Hematopoietic multipotent progenitor cell treated with erythropoietin and hydrocortisone succinate and interleukin-3 and kit ligand, for 8 days (in vitro differentiated cells): ENCODE measurements at regions not wholly inside any gene's neighbourhood (a gene's known extent, or its start where the extent isn't known, plus 50 kb on each side); places are given as distances from the start of the nearest gene placed in this dataset.

Source experiments
- DNase-seq: peaks from one replicate; pipeline ENCODE4 v3.0.0-alpha.2; 2015

DNA sequence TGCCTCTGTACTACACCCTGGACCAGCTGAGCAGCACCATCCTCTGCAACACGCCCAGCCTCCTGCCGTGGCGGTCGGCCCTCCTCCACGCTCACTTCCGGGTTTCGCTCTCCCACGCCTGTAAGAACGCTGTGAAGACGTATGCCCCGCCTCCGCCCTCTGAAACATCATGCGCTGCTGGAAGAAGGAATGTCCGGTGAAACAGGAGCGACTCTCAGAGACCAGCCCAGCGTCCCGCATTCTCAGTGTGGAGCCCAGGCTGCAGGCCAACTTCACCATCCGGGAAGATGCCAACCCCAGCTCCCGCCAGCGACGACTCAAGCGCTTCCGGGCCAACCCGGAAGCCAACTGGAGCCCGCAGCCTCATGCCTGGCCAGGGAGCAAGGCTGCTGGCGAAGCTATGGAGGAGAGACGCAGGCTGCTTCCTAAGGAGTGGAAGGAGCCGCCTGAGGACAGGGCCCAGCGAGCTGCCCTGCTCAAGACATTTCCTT is 186.1 kb upstream of the SLITRK2 start:
- DNase-seq, result no peak

DNA sequence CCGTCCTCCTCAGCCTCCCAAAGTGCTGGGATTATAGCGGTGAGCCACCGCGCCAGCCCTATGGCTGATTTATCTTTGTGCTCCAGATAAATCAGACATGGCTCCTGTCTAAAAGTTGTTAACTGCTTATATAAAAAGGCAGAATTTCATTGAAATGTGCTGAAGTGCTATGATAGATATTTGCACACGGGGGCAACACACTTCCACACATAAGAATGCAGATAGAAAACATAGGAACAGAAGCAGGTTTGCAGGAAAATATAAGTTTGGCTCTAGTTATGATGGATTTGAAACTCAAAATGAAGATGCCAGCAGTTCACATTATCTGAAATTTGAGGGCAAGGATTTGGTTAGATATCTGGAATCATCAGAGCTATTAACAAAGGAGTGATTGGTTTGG is 163.1 kb upstream of the SLITRK2 start:
- no peak for DNase-seq

DNA sequence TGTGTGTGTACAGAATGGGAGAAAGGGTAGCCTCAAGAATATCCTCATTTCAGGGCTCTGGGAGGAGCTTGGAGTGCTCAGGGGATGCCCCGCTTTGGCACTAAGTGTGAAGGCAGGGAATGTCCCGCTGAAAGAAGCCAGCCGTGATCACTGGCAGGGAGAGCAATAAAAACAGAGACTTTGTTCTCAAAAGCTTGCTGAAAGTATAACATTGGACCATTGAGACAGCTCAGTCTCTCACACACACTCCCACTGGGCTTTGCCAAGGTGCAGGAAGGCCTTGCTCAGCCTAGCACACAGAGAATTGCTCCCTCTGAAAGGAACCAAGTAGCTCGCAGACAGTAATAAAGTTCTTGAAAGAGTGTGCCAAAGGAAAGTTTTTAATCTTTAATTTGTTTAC is 143.8 kb upstream of the SLITRK2 start:
- no peak for DNase-seq

DNA sequence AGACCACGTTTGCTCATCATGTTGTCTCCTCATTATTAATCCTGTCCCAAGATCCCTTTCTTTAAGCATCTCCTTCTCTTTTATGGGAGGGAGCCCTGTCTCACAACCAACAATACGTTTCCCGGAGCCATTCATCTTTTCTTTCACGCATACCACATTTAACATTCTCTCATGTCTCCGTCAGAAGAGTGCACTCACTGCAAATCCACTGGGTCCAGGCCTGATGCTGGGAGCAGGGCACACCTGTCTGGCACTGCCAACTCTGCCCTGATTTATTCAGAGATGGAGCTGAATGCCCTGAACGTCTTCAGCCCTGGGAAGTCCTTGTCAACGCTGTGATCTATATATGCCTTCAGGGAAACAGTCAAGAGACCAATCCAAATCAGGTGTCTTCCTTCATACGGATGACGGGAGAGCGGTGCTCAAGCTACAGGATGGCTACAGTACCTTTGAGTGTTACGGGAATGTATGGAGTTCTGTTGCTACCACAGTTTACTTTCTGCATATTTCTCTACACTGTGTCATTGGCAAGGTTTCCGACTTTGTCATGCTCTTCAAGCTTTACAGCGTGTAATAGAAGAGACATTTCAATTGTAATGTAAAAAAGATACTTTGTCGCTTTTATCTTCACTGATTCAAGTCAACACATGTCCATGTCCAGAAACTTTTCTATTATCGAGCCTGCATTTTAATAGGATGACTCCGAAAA is 140.4 kb upstream of the SLITRK2 start:
- DNase-seq, result no peak

DNA sequence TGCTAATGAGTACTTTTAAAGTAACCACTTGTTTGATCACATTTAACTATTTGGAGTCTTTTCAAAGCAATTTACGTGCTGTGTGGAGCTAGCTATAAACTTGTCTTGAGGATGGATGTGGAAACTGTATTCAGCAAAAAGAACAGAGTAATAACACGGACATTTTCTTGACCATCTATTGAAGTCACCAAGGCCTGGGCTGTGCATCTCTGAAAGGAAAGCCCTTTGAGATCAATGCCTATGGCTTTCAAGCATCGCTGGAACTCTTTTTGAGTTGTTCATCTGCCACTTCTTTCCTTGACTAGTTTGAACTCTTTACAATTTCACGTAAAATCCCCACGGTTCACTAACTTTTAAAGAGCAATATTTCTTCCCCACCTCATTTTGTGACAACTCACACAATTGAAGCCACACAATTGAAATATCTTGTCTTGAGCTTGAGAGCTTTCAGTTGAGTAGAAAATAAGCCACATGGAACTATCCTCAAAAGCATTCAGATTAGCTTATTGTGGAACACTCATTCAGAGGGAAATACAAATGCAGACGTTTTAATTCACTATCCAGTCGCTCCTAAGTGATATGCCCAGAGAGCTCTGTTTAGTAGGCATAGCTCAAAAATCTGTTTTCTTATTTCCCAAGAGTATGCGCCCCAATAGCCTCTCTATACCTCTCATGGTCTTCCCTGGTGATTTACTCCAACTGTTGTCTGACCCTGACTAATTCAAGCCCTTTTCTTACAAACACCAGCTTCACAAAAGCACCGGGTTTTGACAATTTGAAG is 134.9 kb upstream of the SLITRK2 start:
- DNase-seq, result no peak

DNA sequence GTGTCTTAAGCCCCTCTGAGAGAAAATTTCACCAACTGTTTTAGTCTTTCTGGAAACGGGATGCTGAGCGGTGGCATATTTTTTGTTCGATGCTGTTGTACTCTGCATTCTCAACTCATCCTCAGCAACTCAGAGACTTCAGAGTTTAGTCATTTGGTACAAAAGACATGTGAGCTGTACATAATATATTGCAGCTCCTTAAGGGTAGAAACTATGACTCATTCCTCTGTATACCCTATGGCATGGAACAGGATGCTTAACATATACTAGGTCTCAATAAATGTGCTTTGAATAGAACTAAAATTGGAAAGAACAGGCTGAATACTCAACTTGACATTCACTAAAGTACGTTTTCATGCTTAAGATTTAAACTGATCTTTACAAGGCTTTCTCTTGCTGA is 130.5 kb upstream of the SLITRK2 start:
- no peak for DNase-seq

DNA sequence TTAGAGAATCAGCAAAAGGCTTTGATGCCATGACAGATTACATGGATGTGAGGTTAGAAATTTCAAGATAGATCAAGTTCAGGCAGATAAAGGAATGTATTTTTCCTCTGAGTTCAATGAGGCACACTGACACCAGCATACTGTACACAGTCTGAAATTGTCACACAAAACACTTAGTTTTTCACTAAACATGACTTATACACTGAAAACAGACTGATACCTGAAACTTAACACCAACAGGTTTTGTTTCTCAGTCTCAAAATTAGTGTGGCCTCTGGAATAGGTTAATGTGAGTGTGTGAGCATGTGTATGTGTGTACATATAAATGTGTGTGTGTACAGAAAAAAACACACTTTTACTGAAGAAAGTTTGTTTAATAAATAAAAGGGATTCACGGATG is 129.9 kb upstream of the SLITRK2 start:
- DNase-seq, result no peak

DNA sequence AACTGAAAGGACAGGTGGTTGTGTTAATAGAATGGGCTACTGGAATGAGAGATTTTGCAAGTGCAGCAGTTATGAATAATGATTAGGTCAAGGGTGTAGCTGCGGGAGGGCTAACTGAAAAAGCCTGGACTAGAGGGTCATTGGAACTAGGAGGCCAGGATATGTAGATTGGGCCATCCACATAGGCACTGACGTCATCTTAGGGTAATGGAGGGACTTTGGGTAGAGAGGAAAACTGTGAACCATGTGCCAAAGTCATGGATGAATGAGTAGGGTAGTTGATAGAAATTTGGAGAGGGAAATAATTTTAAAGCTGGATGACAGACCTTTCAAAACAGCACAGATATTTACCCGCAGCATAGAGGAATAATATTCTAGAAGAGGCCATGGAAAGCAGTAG is 123.6 kb upstream of the SLITRK2 start:
- no peak for DNase-seq

DNA sequence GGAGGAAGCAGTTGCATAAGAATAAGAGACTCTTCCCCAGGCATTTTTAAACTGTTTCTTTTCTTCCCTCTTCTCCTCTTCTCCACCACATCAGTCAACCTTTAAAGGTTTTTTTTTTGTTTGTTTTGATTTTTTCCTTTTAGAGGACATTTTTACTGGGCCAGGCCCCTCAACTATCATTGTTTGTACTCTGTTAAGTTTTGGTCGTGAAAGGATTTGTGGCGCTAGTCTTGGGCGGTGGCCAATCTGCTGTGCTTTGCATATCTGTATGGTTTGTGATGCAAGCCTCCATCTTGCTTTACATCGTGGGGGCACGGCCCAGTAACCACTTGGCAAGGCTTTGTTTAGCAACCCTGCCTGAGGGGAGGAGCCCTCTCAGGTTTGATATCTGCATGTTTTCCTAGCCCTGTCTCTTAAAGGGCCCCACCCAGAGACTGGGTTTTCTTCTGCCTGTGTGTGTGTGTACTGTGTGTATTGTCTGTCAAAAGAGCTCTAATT is 101.9 kb upstream of the SLITRK2 start:
- no peak for DNase-seq

DNA sequence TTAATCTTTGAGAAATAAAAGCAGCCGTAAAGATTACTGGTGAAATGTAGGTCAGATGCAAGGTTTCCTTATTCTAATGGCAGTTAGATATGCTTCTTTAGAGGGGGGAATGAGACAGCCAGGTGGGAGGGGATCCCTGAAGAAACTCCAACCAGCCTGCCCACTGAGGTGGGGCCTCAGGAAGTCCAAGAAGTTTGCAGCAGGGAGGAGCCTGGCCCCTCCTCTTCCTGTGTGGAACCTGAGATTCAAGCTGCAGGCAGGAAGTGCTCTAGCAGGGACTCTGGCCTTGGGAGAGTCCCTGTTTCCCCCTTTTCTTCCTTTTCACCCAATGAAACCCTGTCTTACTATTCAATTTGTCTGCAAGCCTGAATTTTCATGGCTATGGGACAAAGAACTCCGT is 101.4 kb upstream of the SLITRK2 start:
- DNase-seq, result no peak

DNA sequence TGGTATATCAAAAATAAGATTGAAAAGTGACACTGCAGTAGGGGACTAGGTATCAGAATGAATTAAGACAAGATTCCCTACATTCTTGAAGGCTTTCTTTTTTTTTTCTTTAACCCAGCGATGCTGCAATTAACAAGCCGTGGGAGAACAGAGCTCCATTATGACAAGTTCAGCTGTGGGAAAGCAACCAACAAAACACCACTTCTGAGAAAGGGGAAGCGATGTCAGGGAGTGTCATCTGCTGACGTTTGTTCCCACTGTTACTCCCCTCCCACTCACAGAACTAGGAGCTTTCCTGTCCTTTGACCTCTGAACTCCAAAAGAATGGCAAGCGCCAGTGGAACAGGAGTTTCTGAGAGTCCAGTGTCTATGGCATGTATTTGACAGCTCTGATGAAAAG is 90.2 kb upstream of the SLITRK2 start:
- DNase-seq, result no peak

DNA sequence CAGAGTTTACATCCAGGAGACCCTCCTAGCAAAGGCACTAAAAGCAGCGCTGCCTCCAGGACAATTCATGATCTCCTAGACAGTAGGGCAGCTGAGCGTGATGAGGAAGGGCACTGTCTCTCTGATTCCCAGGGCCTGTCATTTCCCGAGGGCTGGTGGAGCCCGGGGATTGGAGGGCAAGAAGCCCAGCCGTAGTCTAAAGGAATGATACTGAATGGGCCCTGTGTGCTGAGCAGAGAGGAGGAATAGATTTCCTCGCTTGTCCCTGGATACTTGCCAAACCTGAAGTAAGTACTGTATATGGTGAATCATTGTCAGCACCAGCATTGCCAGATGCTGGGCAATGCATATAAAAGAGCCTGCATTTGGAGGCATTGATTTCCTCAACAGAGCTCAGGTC is 88.0 kb upstream of the SLITRK2 start:
- no peak for DNase-seq

DNA sequence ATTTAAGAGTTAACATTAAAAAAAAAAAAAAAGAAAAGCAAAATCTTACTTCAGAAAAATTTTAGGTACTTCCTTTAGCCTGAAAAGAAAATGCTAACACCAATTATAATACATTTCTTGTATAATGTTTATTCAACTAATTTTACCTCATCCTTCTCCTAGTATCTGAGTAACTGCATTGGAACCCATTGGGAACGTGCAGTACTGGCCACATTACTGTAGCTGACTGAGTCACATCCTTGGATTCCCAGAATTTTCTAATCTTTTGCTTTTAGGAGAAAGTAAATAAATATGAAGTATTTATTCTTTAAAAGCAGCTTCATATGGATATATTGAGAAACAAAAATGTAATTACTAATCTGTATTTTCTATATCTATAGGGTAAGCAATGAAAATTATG is 82.6 kb upstream of the SLITRK2 start:
- DNase-seq, result no peak

DNA sequence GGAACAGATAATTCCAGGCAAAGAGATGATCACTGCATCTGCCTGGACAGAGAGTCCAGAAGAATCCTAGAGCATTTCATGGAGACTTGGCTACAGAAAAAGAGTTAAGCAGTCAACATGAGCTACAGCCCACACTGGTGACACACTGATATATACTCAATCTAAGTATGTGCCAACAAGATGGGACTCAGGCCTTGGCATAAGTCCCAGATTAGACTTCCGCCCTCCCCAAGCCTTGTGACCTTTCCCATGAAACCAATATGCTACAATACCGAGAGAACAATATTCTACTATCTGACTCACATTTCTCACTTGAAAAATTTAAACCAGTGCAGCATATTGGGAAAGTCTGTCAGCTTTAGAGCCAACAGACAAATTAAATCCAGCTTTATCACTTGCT is 65.7 kb upstream of the SLITRK2 start:
- DNase-seq, result no peak
